HepG2 (cell line): ENCODE measurements at regions not wholly inside any gene's neighbourhood (a gene's known extent, or its start where the extent isn't known, plus 50 kb on each side); places are given as distances from the start of the nearest gene placed in this dataset.

ENCODE experiments used
- ATF6 ChIP-seq: sonication (generic); formaldehyde crosslinking; conservative IDR thresholded peaks from 2 replicates; pipeline ENCODE4 v1.4.0; 2020; ENCODE audit warnings: missing genetic modification reagents
- BCLAF1 ChIP-seq: fragments of 450-650 bp; IDR thresholded peaks from 2 replicates; pipeline ENCODE4 v1.6.1; 2017; ENCODE audit warnings: mild to moderate bottlenecking
- CREB3 ChIP-seq: sonication (generic); formaldehyde crosslinking; IDR thresholded peaks from 2 replicates; pipeline ENCODE4 v1.5.0; 2020; ENCODE audit warnings: missing genetic modification reagents
- CSRNP2 ChIP-seq: sonication (generic); formaldehyde crosslinking; conservative IDR thresholded peaks from 2 replicates; pipeline ENCODE4 v1.8.0; 2022; ENCODE audit warnings: low read depth, missing genetic modification reagents
- ERF ChIP-seq: IDR thresholded peaks from 2 replicates; pipeline ENCODE4 v1.6.1; 2018; ENCODE audit warnings: missing biosample characterization, missing genetic modification reagents
- FOXC1 ChIP-seq: sonication (generic); formaldehyde crosslinking; IDR thresholded peaks from 2 replicates; pipeline ENCODE4 v1.8.0; 2022; ENCODE audit warnings: mild to moderate bottlenecking, missing genetic modification reagents, borderline replicate concordance
- IRF1 ChIP-seq: sonication (generic); formaldehyde crosslinking; IDR thresholded peaks from 2 replicates; pipeline ENCODE4 v1.4.0; 2020; ENCODE audit warnings: low read depth, mild to moderate bottlenecking, missing genetic modification reagents
- KAT8 ChIP-seq: IDR thresholded peaks from 2 replicates; pipeline ENCODE4 v1.6.1; 2016; ENCODE audit warnings: missing genetic modification reagents, missing compliant biosample characterization
- MTA1 ChIP-seq: sonication (generic); formaldehyde crosslinking; IDR thresholded peaks from 2 replicates; pipeline ENCODE4 v1.4.0; 2020; ENCODE audit warnings: missing genetic modification reagents, mild to moderate bottlenecking, borderline replicate concordance
- NFIC ChIP-seq: IDR thresholded peaks from 2 replicates; pipeline ENCODE4 v1.6.1; 2012; ENCODE audit warnings: mild to moderate bottlenecking, low read length, inconsistent platforms
- PHF21A ChIP-seq: sonication (generic); formaldehyde crosslinking; IDR thresholded peaks from 2 replicates; pipeline ENCODE4 v1.5.0; 2020; ENCODE audit warnings: mild to moderate bottlenecking, missing genetic modification reagents
- REPIN1 ChIP-seq: sonication (generic); formaldehyde crosslinking; IDR thresholded peaks from 2 replicates; pipeline ENCODE4 v1.8.0; 2022; ENCODE audit warnings: missing genetic modification reagents, low read depth, mild to moderate bottlenecking, borderline replicate concordance
- SOX13 ChIP-seq, 3 experiments: fragments of 450-650 bp in 1 of 3; sonication (generic) in 1 of 3; formaldehyde crosslinking in 1 of 3; IDR thresholded peaks in 2 of 3; conservative IDR thresholded peaks in 1 of 3; 2 replicates each; pipeline versions ENCODE4 v1.5.0 to v1.6.1; 2016 to 2020; ENCODE audit warnings: antibody characterized with exemption in 1 of 3, mild to moderate bottlenecking in 1 of 3, missing compliant biosample characterization in 1 of 3, missing genetic modification reagents in 1 of 3, moderate library complexity in 1 of 3
- SRSF9 ChIP-seq: fragments of 200-400 bp; formaldehyde crosslinking; IDR thresholded peaks from 2 replicates; pipeline ENCODE4 v1.6.1; 2018; ENCODE audit warnings: borderline replicate concordance, mild to moderate bottlenecking, low read depth, low read length; ENCODE audit not compliant: insufficient read depth, poor library complexity, severe bottlenecking
- TAF1 ChIP-seq: sonication (generic); formaldehyde crosslinking; IDR thresholded peaks from 2 replicates; pipeline ENCODE4 v1.4.0; 2020; ENCODE audit warnings: missing genetic modification reagents
- ZNF501 ChIP-seq: sonication (generic); formaldehyde crosslinking; IDR thresholded peaks from 2 replicates; pipeline ENCODE4 v1.5.1; 2020; ENCODE audit warnings: mild to moderate bottlenecking, moderate library complexity, missing genetic modification reagents
- ZNF607 ChIP-seq: sonication (generic); formaldehyde crosslinking; IDR thresholded peaks from 2 replicates; pipeline ENCODE4 v1.5.1; 2020; ENCODE audit warnings: missing genetic modification reagents, mild to moderate bottlenecking, borderline replicate concordance
- ZNF615 ChIP-seq: sonication (generic); formaldehyde crosslinking; IDR thresholded peaks from 2 replicates; pipeline ENCODE4 v1.5.0; 2020; ENCODE audit warnings: mild to moderate bottlenecking, missing genetic modification reagents, borderline replicate concordance
- ZNF784 ChIP-seq: sonication (generic); formaldehyde crosslinking; IDR thresholded peaks from 2 replicates; pipeline ENCODE4 v1.5.1; 2020; ENCODE audit warnings: missing genetic modification reagents, mild to moderate bottlenecking, borderline replicate concordance

GRCh38 chr13:73765651-73766384 lies 368.4 kb downstream of the KLF12 start (continued):
- TF ChIP-seq ZNF784 (CRISPR knock-in tag), result no peak
- TF ChIP-seq PHF21A (CRISPR knock-in tag), result peak; percentile 73
- no peak for TF ChIP-seq SRSF9
- no peak for TF ChIP-seq MTA1 (CRISPR knock-in tag)
- no peak for TF ChIP-seq BCLAF1
- TF ChIP-seq REPIN1 (CRISPR knock-in tag), result no peak
- TF ChIP-seq IRF1 (CRISPR knock-in tag), result no peak
- no peak for TF ChIP-seq ZNF615 (CRISPR knock-in tag)
- no peak for TF ChIP-seq CREB3
- TF ChIP-seq ATF6 (CRISPR knock-in tag), result no peak
- TF ChIP-seq CSRNP2, result no peak
- 0 out of 2 replicates have a peak, but pooled peaks have one; percentile 31 for TF ChIP-seq ERF (CRISPR knock-in tag)
- no peak for TF ChIP-seq ZNF501 (CRISPR knock-in tag)
- TF ChIP-seq ZNF607 (CRISPR knock-in tag), result no peak
- peak; percentile 48 for TF ChIP-seq TAF1 (CRISPR knock-in tag)
- TF ChIP-seq FOXC1 (CRISPR knock-in tag), result no peak
- TF ChIP-seq NFIC, result no peak; the same call in 1 of the 2 replicates
- no peak for TF ChIP-seq SOX13 (IDR thresholded peaks at IDR 0.05)
- TF ChIP-seq SOX13 (CRISPR knock-in tag; conservative IDR thresholded peaks at IDR 0.05 in 1 of 2, IDR thresholded peaks at IDR 0.05 in 1 of 2), result no peak
- peak; percentile 42; the same call in 1 of the 2 replicates for TF ChIP-seq KAT8 (CRISPR knock-in tag)
